Suppressor macrophage (primary cell): ENCODE measurements at regions not wholly inside any gene's neighbourhood (a gene's known extent, or its start where the extent isn't known, plus 50 kb on each side); places are given as distances from the start of the nearest gene placed in this dataset.
"Not testable (repeated sequence)": the region's sequence is repeated elsewhere in the genome, so short reads cannot be mapped to it uniquely, and the experiment has no call there.

ENCODE experiments used
- DNase-seq, 4 experiments: peaks; one replicate each; pipeline ENCODE4 v3.0.0-alpha.2; 2020 to 2022

GRCh38 chr7:113593455-113593854 is 325.4 kb downstream of the PPP1R3A start:
- not testable (repeated sequence) for DNase-seq

- not testable (repeated sequence) for DNase-seq
These were observed 325.9 kb downstream of the PPP1R3A start for GRCh38 chr7:113592924-113593323.

DNA sequence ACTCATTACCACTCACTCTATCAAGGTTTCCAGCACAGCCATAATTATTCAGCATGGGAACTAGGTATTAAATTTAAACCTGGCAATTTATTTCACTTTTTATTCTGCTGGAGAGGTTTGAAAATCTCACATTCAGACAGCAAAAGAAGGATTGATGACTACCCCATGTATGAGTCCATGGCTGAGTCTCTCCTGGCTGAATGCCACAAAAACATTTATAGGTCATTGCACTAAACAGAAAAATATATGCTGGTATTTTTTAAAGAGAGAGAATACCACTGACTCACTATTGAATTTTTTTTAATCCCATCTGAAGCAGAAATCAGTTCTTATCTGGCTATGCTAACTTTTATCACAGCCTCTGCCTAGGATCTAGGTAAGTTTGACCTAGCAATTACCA is 336.3 kb downstream of the PPP1R3A start:
- DNase-seq = no peak

- DNase-seq = not testable (repeated sequence)
These were observed 355.6 kb downstream of the PPP1R3A start for GRCh38 chr7:113563257-113563656.

- DNase-seq = no peak
These were observed 356.0 kb downstream of the PPP1R3A start for GRCh38 chr7:113562801-113563200.

- no peak for DNase-seq
These were observed 356.6 kb downstream of the PPP1R3A start for GRCh38 chr7:113562242-113562641.

GRCh38 chr7:113561446-113561845 is 357.4 kb downstream of the PPP1R3A start:
- DNase-seq = no peak

DNA sequence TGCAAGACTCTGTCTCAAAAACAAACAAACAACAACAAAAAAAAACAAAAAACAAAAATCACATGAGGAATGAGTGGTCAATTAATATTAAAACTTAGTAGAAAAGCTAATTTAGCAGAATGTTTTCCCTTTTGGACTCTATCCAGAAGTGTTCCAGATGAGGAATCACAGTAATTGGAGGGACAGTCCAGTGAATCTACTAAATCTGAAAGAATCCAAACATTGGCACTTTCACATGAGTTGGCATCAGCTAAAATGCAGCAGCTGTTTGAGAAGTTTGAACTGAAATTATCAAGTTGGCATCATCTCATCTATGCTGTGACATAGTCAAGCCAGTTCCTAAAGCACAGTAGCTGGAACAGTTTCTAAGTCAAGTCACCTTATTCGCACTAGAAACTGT is 367.8 kb downstream of the PPP1R3A start:
- no peak for DNase-seq

GRCh38 chr7:113548561-113548960 is 370.2 kb downstream of the PPP1R3A start:
- no peak for DNase-seq

GRCh38 chr7:113548137-113548536 is 370.7 kb downstream of the PPP1R3A start:
- DNase-seq = no peak

DNA sequence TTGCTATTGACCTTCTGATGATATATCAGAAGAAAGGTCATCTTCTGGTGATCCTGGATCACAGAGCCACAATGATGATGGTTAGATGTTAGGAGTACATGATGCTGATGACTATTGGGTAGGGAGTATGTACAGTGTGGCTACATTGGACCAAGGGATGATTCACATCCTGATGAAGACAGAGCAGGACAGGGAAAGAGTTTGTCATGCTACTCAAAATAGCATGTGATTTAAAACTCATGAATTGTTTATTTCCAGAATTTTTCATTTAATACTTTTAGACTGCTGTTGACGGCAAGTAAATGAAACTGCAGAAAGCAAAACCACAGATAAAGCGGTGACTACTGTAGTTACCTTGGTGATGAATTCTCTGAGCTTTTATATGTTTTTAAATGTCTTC is 397.3 kb downstream of the PPP1R3A start:
- no peak for DNase-seq

GRCh38 chr7:113519472-113519871 is 399.3 kb downstream of the PPP1R3A start:
- no peak for DNase-seq

GRCh38 chr7:113504691-113505090 is 386.3 kb upstream of the SMIM30 start:
- DNase-seq = no peak

DNA sequence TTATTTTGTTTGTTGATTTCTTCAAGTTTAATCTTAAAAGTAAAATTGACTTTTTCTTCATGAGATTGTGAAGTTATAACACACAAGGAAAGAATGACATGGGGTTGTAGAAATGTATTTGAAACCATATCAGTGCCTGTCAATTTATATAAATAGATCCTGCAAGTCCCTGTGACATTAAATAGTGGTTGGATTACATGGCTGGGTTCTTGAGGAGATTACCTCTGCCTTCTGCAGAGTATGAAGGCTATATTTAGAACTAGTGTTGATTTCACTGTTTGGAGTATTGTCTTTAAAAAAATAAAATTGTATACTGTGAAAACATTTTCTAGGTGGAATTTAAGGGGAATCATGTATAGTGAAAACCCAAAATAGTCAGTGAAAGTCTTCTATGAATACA is 385.8 kb upstream of the SMIM30 start:
- no peak for DNase-seq

DNA sequence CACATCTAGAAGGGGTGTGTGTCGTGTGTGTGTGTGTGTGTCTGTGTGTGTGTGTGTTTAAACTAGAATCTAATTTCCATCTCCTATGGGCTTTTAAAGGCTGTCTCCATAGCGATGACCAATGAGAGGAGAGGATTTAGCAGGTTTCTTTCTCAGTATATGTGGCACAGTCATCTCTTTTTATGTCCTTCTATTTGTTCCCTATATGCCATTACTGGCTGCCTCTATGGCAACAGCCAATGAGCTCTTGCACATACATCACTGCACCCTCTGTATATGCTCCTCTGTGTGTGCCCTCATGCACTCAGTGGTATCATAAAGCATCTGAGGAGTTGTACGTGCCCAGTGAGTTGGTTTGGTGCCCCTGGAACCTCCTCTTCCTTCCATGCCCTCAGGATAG is 378.2 kb upstream of the SMIM30 start:
- not testable (repeated sequence) for DNase-seq

- not testable (repeated sequence) for DNase-seq
These were observed 376.6 kb upstream of the SMIM30 start for GRCh38 chr7:113494797-113495566.

DNA sequence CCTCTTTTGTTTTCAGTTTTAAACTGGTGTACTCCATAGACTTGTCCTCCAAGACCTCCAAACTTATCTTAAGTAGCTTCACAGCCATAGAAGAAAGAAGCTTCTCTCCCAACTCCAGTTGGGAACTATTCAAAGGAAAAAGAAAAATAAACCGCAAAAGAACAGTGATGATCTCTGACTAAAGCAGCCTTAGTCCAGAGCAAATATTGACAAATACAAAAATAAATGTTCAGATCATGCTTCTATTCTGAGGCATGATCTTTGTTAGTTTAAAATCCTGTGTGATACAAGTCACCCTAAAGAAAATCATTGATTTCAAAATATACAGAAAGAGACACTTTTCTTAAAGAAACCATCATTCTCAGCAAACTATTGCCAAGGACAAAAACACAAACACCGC is 373.0 kb upstream of the SMIM30 start:
- no peak for DNase-seq

GRCh38 chr7:113487925-113488731 is 369.8 kb upstream of the SMIM30 start:
- DNase-seq = no peak

DNA sequence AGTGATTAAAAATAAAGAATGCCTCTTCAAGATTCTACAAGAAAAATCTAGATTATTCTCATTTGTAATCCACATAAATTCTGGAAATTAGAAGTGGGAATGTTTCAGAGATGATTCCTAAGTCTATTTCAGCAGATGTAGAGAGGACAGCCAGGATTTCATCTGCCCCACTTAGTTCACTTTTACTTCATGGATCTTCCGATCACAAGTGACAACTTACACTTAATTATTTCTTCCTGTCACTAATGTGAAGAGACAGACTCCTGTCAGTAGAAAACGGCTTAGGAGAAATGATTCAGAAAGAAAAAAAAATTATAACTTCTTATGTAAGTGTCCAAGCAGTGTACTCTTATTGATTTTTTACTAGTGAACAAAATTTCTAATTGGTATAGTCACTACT is 368.2 kb upstream of the SMIM30 start:
- DNase-seq = no peak

DNA sequence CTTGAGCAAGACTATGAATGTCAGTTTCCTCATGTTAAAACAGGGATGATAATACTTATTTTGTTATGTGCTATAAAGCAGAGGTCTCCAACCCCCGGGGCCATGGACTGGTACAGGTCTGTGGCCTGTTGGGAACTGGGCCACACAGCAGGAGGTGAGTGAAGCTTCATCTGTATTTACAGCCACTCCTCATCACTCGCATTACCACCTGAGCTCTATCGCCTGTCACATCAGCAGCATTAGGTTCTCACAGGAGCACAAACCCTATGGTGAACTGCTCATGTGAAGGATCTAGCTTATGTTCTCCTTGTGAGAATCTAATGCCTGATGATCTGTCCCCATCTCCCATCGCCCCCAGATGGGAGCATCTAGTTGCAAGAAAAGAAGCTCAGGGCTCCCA is 365.3 kb upstream of the SMIM30 start:
- DNase-seq = no peak

GRCh38 chr7:113480537-113480936 is 362.2 kb upstream of the SMIM30 start:
- DNase-seq = no peak

DNA sequence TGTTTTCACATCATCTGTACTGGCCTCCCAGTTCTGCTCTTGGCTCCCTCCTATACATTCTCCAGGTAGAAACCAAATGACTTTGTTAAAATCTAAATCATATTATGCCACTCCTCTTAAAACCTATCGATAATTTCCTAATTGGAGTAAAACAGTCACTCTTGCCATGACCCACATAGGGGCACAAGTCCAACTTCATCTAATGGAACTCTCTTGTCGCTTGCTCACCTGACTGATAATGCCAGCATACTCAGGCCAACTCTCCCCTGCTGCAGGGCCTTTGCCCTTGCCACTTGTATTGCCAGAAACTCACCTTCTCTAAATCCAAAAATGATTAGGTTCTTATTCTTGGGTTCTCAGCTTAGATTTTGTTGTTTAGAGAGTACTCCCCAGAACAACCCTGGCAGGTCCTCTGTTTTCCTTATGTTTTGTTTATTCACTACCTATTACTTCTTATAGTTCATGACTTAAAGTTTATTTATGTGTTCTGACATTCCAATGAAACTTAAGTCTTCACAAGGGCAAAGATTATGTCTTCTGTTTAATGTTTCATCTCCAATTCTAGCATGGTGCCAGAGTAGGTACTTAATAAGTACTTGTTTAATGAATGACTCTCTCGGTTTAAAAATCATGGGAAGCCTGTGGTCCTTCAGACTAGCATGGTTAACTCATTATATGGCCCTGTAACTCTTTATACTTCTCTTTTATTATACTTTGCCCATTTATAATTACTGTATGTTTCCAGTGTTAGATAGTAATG is 345.9 kb upstream of the SMIM30 start:
- no peak for DNase-seq

GRCh38 chr7:113460067-113460466 is 341.7 kb upstream of the SMIM30 start:
- DNase-seq = no peak
